K562 (cell line): ENCODE measurements at regions not wholly inside any gene's neighbourhood (a gene's known extent, or its start where the extent isn't known, plus 50 kb on each side); places are given as distances from the start of the nearest gene placed in this dataset.
"Not testable (repeated sequence)": the region's sequence is repeated elsewhere in the genome, so short reads cannot be mapped to it uniquely, and the experiment has no call there.

ENCODE experiments used
- ATAC-seq: fragments of 200-7000 bp; cut with Tn5 transposase; 3 replicates; pipeline ENCODE4 v1.9.1; 2020; ENCODE audit warnings: moderate library complexity
- BruUV-seq: library from RNA; stranded (reverse); fragments of 400-500 nt; replicated peaks from 2 replicates; lab custom pipeline; 2021; lab: Mats Ljungman, UMichigan
- CTCF ChIA-PET: fragments of 300-600 bp; formaldehyde crosslinking; extraction: SDS; loops from one replicate; lab custom pipeline; 2021; ENCODE audit warnings: low intra/inter-chr PET ratio; lab: Yijun Ruan, JAX
- POLR2A ChIA-PET: fragments of 300-600, 350-650 bp; sonication (Branson Sonifier 250); formaldehyde crosslinking; extraction: SDS; loops from one replicate; lab custom pipeline; 2021; ENCODE audit warnings: antibody characterized with exemption, inconsistent platforms; lab: Yijun Ruan, JAX
- DNase-seq, 4 experiments: peaks; one replicate each; pipeline versions ENCODE4 v3.0.0 to v3.0.0-alpha.2; 2011 to 2018; ENCODE audit warnings: low spot score in 3 of 4, mixed read lengths in 3 of 4; ENCODE audit errors: extremely low read depth in 1 of 4
- FAIRE-seq: peaks from 2 replicates; lab custom pipeline; 2011; peaks lifted over from hg19 to GRCh38; lab: Jason Lieb, UNC
- H2AFZ ChIP-seq: 2 replicates; pipeline ENCODE4 v1.6.0; 2011; ENCODE audit warnings: low read depth, low read length, control low read depth, inconsistent platforms
- H3K27ac ChIP-seq: fragments of 200-600 bp; 3 replicates; pipeline ENCODE4 v1.8.0; 2011; ENCODE audit warnings: low read depth, mild to moderate bottlenecking, control low read depth, inconsistent platforms, low read length, moderate library complexity, mixed read lengths; ENCODE audit errors: extremely low read depth
- H3K27me3 ChIP-seq, 2 experiments: fragments of 300-600 bp in 1 of 2; 2 replicates in 1 of 2; 3 replicates in 1 of 2; pipeline versions ENCODE4 v1.6.0 to v1.8.0; 2011; ENCODE audit warnings: inconsistent platforms in 2 of 2, low read length in 2 of 2, mild to moderate bottlenecking in 1 of 2, mixed read lengths in 1 of 2, moderate library complexity in 1 of 2; ENCODE audit not compliant: control insufficient read depth in 2 of 2, insufficient read depth in 2 of 2
- H3K36me3 ChIP-seq: fragments of 300-600 bp; 3 replicates; pipeline ENCODE4 v1.8.0; 2011; ENCODE audit warnings: mild to moderate bottlenecking, low read length, inconsistent platforms; ENCODE audit not compliant: control insufficient read depth, insufficient read depth
- H3K4me1 ChIP-seq, 2 experiments: fragments of 200-600 bp in 1 of 2; replicated peaks in 1 of 2; 2 replicates in 1 of 2; 3 replicates in 1 of 2; pipeline versions ENCODE4 v1.5.1 to v1.8.0; 2011; ENCODE audit warnings: inconsistent platforms in 2 of 2, low read length in 2 of 2, mild to moderate bottlenecking in 1 of 2, mixed read lengths in 1 of 2, moderate library complexity in 1 of 2; ENCODE audit not compliant: control insufficient read depth in 2 of 2, insufficient read depth in 2 of 2
- H3K4me2 ChIP-seq: 2 replicates; pipeline ENCODE4 v1.6.1; 2011; ENCODE audit warnings: low read length, control low read depth, inconsistent platforms, mixed read lengths; ENCODE audit not compliant: insufficient read depth
- H3K4me3 ChIP-seq: fragments of 200-600 bp; sonication (generic), shearing (Covaris generic); 2 replicates; pipeline ENCODE4 v1.5.1; 2016; ENCODE audit warnings: control low read depth, inconsistent platforms
- H3K79me2 ChIP-seq: fragments of 200-600 bp; 3 replicates; pipeline ENCODE4 v1.8.0; 2011; ENCODE audit warnings: low read length, inconsistent platforms; ENCODE audit not compliant: control insufficient read depth, insufficient read depth
- H3K9ac ChIP-seq, 2 experiments: 2 replicates each; pipeline versions ENCODE4 v1.6.0 to v1.6.1; 2011; ENCODE audit warnings: low read depth in 2 of 2, low read length in 2 of 2, control low read depth in 1 of 2, inconsistent platforms in 1 of 2, mild to moderate bottlenecking in 1 of 2, mixed read lengths in 1 of 2; ENCODE audit not compliant: insufficient read depth in 1 of 2
- H3K9me1 ChIP-seq: one replicate; pipeline ENCODE4 v1.6.0; 2011; ENCODE audit warnings: inconsistent platforms, mild to moderate bottlenecking, low read length, moderate library complexity; ENCODE audit not compliant: control insufficient read depth, insufficient read depth
- H3K9me3 ChIP-seq: replicated peaks from 2 replicates; pipeline ENCODE4 v1.5.1; 2011; ENCODE audit warnings: low read depth, low read length, inconsistent platforms; ENCODE audit not compliant: control insufficient read depth, insufficient read depth
- H4K20me1 ChIP-seq: replicated peaks from 2 replicates; pipeline ENCODE4 v1.6.1; 2011; ENCODE audit warnings: low read length, inconsistent platforms, mixed read lengths; ENCODE audit not compliant: control insufficient read depth, insufficient read depth
- WGBS: fragments of 100-300 bp; shearing (Covaris generic); methylation state at CpG from one replicate; pipeline ENCODE4 v1.1.6; 2016; ENCODE audit warnings: low coverage, mixed read lengths; ENCODE audit not compliant: insufficient coverage; ENCODE audit errors: missing lambda C conversion rate; 5-methylcytosine and 5-hydroxymethylcytosine counted together
- in situ Hi-C: fragments of 300-500 bp; cut with MboI; formaldehyde crosslinking; loops from 4 replicates; pipeline ENCODE4 v1.15.0; 2018; ENCODE audit warnings: inconsistent platforms, mixed read lengths
- intact Hi-C: fragments of 100-400 bp; cut with micrococcal nuclease; formaldehyde crosslinking; loops from 2 replicates; pipeline ENCODE4 v1.14.2; 2022

DNA sequence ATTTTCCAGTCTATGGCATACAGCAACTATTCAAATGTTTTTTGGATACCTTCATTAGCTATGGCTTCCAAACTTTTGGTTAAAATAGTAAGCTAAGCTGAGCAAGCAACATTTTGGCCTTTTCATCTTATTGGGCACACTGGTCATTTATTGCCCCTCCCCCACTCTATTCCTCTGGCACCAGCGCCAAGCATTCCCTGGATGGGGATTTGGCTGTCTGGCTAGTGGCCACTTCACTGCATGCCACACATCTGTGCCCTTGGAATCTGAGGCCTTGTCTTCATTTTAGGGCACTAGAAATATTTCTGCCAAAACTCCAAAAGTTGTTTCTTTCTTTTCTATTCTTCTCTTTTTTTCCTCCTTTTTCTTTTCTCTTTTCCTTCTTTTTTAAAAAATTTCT is 305.8 kb upstream of the POTED start:
- ATAC-seq, H3K9ac ChIP-seq, POLR2A ChIA-PET, H3K27me3 ChIP-seq, H3K9me3 ChIP-seq, H3K9me1 ChIP-seq, BruUV-seq, H3K79me2 ChIP-seq, H4K20me1 ChIP-seq, H3K27ac ChIP-seq, H3K36me3 ChIP-seq, FAIRE-seq, DNase-seq, CTCF ChIA-PET, H3K4me1 ChIP-seq, H3K4me3 ChIP-seq, intact Hi-C loops, H2AFZ ChIP-seq, in situ Hi-C loops, H3K4me2 ChIP-seq: not testable (repeated sequence)
- 0% methylated on average over 1 of the region's 1 CpG for WGBS

DNA sequence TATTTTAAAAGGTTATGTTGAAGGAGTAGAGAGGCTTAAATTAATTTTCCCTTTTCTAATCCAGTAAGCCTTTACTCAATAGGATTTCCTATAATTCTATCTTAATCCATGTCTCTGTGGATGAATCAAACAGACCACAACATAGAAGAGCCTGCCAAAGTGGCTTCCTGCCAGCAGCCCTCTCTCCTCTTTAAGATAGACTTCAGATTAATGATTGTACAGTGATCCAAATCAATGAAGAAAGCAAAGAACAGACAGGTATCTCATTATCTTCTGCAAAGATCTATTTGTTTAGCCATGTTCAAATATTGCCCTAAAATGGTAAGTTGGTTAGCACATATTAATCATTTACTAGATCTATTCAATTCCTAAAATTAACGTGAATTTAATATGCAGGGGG is 304.7 kb upstream of the POTED start:
- H3K9ac ChIP-seq, H3K36me3 ChIP-seq, H4K20me1 ChIP-seq, H3K79me2 ChIP-seq, POLR2A ChIA-PET, CTCF ChIA-PET, H3K27ac ChIP-seq, FAIRE-seq, H3K9me1 ChIP-seq, H3K4me2 ChIP-seq, H3K27me3 ChIP-seq, H3K4me1 ChIP-seq, H3K4me3 ChIP-seq, H3K9me3 ChIP-seq, BruUV-seq, ATAC-seq, H2AFZ ChIP-seq, intact Hi-C loops, in situ Hi-C loops, DNase-seq: not testable (repeated sequence)
- 0% methylated on average over 1 of the region's 1 CpG for WGBS

- H3K9ac ChIP-seq, H3K27me3 ChIP-seq, H2AFZ ChIP-seq, H3K79me2 ChIP-seq, intact Hi-C loops, H3K4me1 ChIP-seq, ATAC-seq, H3K9me3 ChIP-seq, H3K27ac ChIP-seq, DNase-seq, CTCF ChIA-PET, H3K4me2 ChIP-seq, H3K36me3 ChIP-seq, FAIRE-seq, H3K9me1 ChIP-seq, H3K4me3 ChIP-seq, POLR2A ChIA-PET, H4K20me1 ChIP-seq, in situ Hi-C loops, BruUV-seq: not testable (repeated sequence)
- 0% methylated on average over 3 of the region's 5 CpGs for WGBS
Measured at GRCh38 chr21:13310120-13310519, 299.5 kb upstream of the POTED start.
